Coronary artery (tissue), 2 donors: ENCODE measurements at regions not wholly inside any gene's neighbourhood (a gene's known extent, or its start where the extent isn't known, plus 50 kb on each side); places are given as distances from the start of the nearest gene placed in this dataset.

Experiments used
- DNase-seq: peaks from one replicate; pipeline ENCODE4 v3.0.0-alpha.2; 2017; ENCODE audit warnings: low spot score
- H3K27ac ChIP-seq, 2 donors: fragments of 200-600 bp; sonication (generic); one replicate each; pipeline ENCODE4 v1.5.1; 2016 to 2019
- H3K4me3 ChIP-seq: fragments of 200-600 bp; sonication (generic); 2 replicates; pipeline ENCODE4 v1.5.1; 2016; ENCODE audit warnings: mild to moderate bottlenecking, moderate library complexity
- CTCF ChIP-seq: fragments of 200-600 bp; sonication (generic); IDR thresholded peaks from one replicate; pipeline ENCODE4 v1.5.1; 2019; ENCODE audit warnings: antibody characterized with exemption

GRCh38 chr11:97963528-97964331, 1057.0 kb upstream of the CNTN5 start:
- Histone ChIP-seq H3K27ac (no peak overlapping the region), H3K4me3 (no peak overlapping the region)
- no peak for TF ChIP-seq CTCF
- DNase-seq, result no peak

- no peak for DNase-seq
- no peak overlapping the region for H3K4me3 ChIP-seq
- no peak overlapping the region for H3K27ac ChIP-seq
- TF ChIP-seq CTCF, result no peak
Measured at GRCh38 chr11:97964332-97965004, 1056.3 kb upstream of the CNTN5 start.

- no peak for TF ChIP-seq CTCF
- Histone ChIP-seq H3K4me3 (no peak overlapping the region), H3K27ac (no peak overlapping the region)
- DNase-seq, result no peak
Measured at GRCh38 chr11:97965849-97966646, 1054.7 kb upstream of the CNTN5 start.

GRCh38 chr11:97966901-97967300, 1053.8 kb upstream of the CNTN5 start:
- DNase-seq, result no peak
- Histone ChIP-seq H3K27ac (no peak overlapping the region), H3K4me3 (no peak overlapping the region)
- TF ChIP-seq CTCF, result no peak

GRCh38 chr11:97968071-97968470, 1052.7 kb upstream of the CNTN5 start:
- Histone ChIP-seq H3K27ac (no peak overlapping the region), H3K4me3 (no peak overlapping the region)
- DNase-seq, result no peak
- TF ChIP-seq CTCF, result no peak

- TF ChIP-seq CTCF, result no peak
Measured at GRCh38 chr11:97972731-97973130, 1048.0 kb upstream of the CNTN5 start.

More at GRCh38 chr11:97972731-97973130, 1048.0 kb upstream of the CNTN5 start:
- H3K27ac ChIP-seq, result no peak overlapping the region
- H3K4me3 ChIP-seq, result no peak overlapping the region
- no peak for DNase-seq
